ENCODE measurements at regions not wholly inside any gene's neighbourhood (a gene's known extent, or its start where the extent isn't known, plus 50 kb on each side); places are given as distances from the start of the nearest gene placed in this dataset.

- intact Hi-C loops (cut with DNase I; ENCODE audit: low total_unique reads) = loop anchor here (10.0 kb wide), 1 partner anchor 110 kb away; no protein-coding TSS in a partner anchor
- Histone ChIP-seq H3K27ac (no peak overlapping the region), H3K4me1 (peaks cover 0 to 25% (median 0%) of the 10 kb centered on the region in 4 donors), H3K36me3 (no peaks in the 10 kb centered on the region), H3K27me3 (no peaks in the 10 kb centered on the region), H3K9me3 (no peaks in the 10 kb centered on the region), H3K4me3 (no peak overlapping the region)
- no peak for TF ChIP-seq CTCF (IDR thresholded peaks at IDR 0.05)
- DNase-seq = no peak
Observed at GRCh38 chr3:159624616-159625015, 364.0 kb upstream of the IL12A start.

GRCh38 chr3:159625594-159625993, 363.0 kb upstream of the IL12A start:
- no peak for TF ChIP-seq CTCF (IDR thresholded peaks at IDR 0.05)
- H3K27me3 ChIP-seq = no peaks in the 10 kb centered on the region
- no peaks in the 10 kb centered on the region for H3K9me3 ChIP-seq
- H3K36me3 ChIP-seq = no peaks in the 10 kb centered on the region
- H3K4me1 ChIP-seq = peaks cover 0 to 16% (median 0%) of the 10 kb centered on the region in 4 donors
- no peak overlapping the region for H3K27ac ChIP-seq
- no peak for DNase-seq
- no peak overlapping the region for H3K4me3 ChIP-seq
- intact Hi-C loops (cut with DNase I; ENCODE audit: low total_unique reads) = loop anchor here (10.0 kb wide), 1 partner anchor 109 kb away; no protein-coding TSS in a partner anchor

GRCh38 chr3:159626598-159626997, 362.0 kb upstream of the IL12A start:
- H3K4me3 ChIP-seq = no peak overlapping the region
- TF ChIP-seq CTCF (IDR thresholded peaks at IDR 0.05) = no peak
- H3K9me3 ChIP-seq = no peaks in the 10 kb centered on the region
- H3K27me3 ChIP-seq = no peaks in the 10 kb centered on the region
- intact Hi-C loops (cut with DNase I; ENCODE audit: low total_unique reads) = loop anchor here (10.0 kb wide), 1 partner anchor 108 kb away; no protein-coding TSS in a partner anchor
- no peak for DNase-seq
- no peaks in the 10 kb centered on the region for H3K36me3 ChIP-seq
- H3K27ac ChIP-seq = no peak overlapping the region
- peaks cover 0 to 6% (median 0%) of the 10 kb centered on the region in 4 donors for H3K4me1 ChIP-seq

- Histone ChIP-seq H3K9me3 (no peaks in the 10 kb centered on the region), H3K4me3 (no peak overlapping the region), H3K4me1 (peaks cover 0 to under 1% (median 0%) of the 10 kb centered on the region in 4 donors), H3K27ac (no peak overlapping the region), H3K36me3 (no peaks in the 10 kb centered on the region), H3K27me3 (no peaks in the 10 kb centered on the region)
- DNase-seq = no peak
- no peak for TF ChIP-seq CTCF (IDR thresholded peaks at IDR 0.05)
- intact Hi-C loops (cut with DNase I; ENCODE audit: low total_unique reads) = loop anchor here (10.0 kb wide), 1 partner anchor 108 kb away; no protein-coding TSS in a partner anchor
Observed at GRCh38 chr3:159627229-159627628, 361.4 kb upstream of the IL12A start.

- no peaks in the 10 kb centered on the region for H3K9me3 ChIP-seq
- no peaks in the 10 kb centered on the region for H3K36me3 ChIP-seq
- H3K4me1 ChIP-seq = no peaks in the 10 kb centered on the region
- no peaks in the 10 kb centered on the region for H3K27me3 ChIP-seq
- H3K27ac ChIP-seq = no peak overlapping the region
- no peak for DNase-seq
- intact Hi-C loops (cut with DNase I; ENCODE audit: low total_unique reads) = loop anchor here (10.0 kb wide), 1 partner anchor 107 kb away; no protein-coding TSS in a partner anchor
- H3K4me3 ChIP-seq = no peak overlapping the region
- no peak for TF ChIP-seq CTCF (IDR thresholded peaks at IDR 0.05)
Observed at GRCh38 chr3:159627634-159628033, 361.0 kb upstream of the IL12A start.
